HCT116 (cell line): ENCODE measurements at regions not wholly inside any gene's neighbourhood (a gene's known extent, or its start where the extent isn't known, plus 50 kb on each side); places are given as distances from the start of the nearest gene placed in this dataset.

ENCODE experiments used
- ATAC-seq: fragments of 200-7000 bp; cut with Tn5 transposase; 2 replicates; pipeline ENCODE4 v1.9.1; 2020; ENCODE audit warnings: mild to moderate bottlenecking, moderate library complexity
- BruUV-seq: library from RNA; stranded (reverse); fragments of 400-500 nt; replicated peaks from 2 replicates; lab custom pipeline; 2021; lab: Mats Ljungman, UMichigan
- CTCF ChIA-PET: fragments of 300-600 bp; sonication (Branson Sonifier 250); formaldehyde crosslinking; loops from one replicate; lab custom pipeline; 2021; ENCODE audit warnings: antibody characterized with exemption; lab: Charles Lee
- POLR2A ChIA-PET: fragments of 300-600, 350-600 bp; sonication (Branson Sonifier 250); formaldehyde crosslinking; loops from one replicate; lab custom pipeline; 2021; ENCODE audit warnings: antibody characterized with exemption; lab: Charles Lee
- RAD21 ChIA-PET, 2 experiments: fragments of 300-600 bp; sonication (Branson Sonifier 250); formaldehyde crosslinking; loops; one replicate each; lab custom pipeline; 2023; ENCODE audit warnings: low total read pairs in 2 of 2; ENCODE audit not compliant: uncharacterized antibody in 2 of 2, unreplicated experiment in 2 of 2, low non-redundant PET in 1 of 2; lab: Charles Lee
- DNase-seq: peaks from one replicate; pipeline ENCODE4 v3.0.0-alpha.2; 2010; ENCODE audit warnings: low read depth, low spot score
- H2AFZ ChIP-seq: fragments of 200-600 bp; shearing (Covaris generic), sonication (generic); 2 replicates; pipeline ENCODE4 v1.6.1; 2017; ENCODE audit warnings: low read depth, mixed run types, mixed read lengths, antibody characterized with exemption, low read length; ENCODE audit not compliant: poor library complexity, severe bottlenecking
- H3K27ac ChIP-seq: 2 replicates; pipeline ENCODE4 v1.5.1; 2012; ENCODE audit warnings: low read depth, low read length
- H3K27me3 ChIP-seq: fragments of 200-600 bp; sonication (generic); 2 replicates; pipeline ENCODE4 v1.6.1; 2016; ENCODE audit warnings: mixed run types, low read length, mixed read lengths; ENCODE audit not compliant: insufficient read depth
- H3K36me3 ChIP-seq, 2 experiments: fragments of 200-500 bp in 1 of 2; fragments of 200-600 bp in 1 of 2; sonication (Bioruptor generic) in 1 of 2; sonication (generic) in 1 of 2; 2 replicates each; pipeline versions ENCODE4 v1.5.1 to v1.6.1; 2014 to 2016; ENCODE audit warnings: low read length in 2 of 2, inconsistent platforms in 1 of 2, mixed read lengths in 1 of 2, mixed run types in 1 of 2; ENCODE audit not compliant: insufficient read depth in 2 of 2, control insufficient read depth in 1 of 2
- H3K4me1 ChIP-seq, 2 experiments: fragments of 200-600 bp in 1 of 2; sonication (generic) in 1 of 2; 2 replicates each; pipeline versions ENCODE4 v1.5.1 to v1.6.1; 2012 to 2017; ENCODE audit warnings: low read length in 2 of 2, inconsistent platforms in 1 of 2, mild to moderate bottlenecking in 1 of 2, mixed read lengths in 1 of 2, mixed run types in 1 of 2, moderate library complexity in 1 of 2; ENCODE audit not compliant: insufficient read depth in 2 of 2, control insufficient read depth in 1 of 2
- H3K4me2 ChIP-seq: fragments of 200-600 bp; sonication (generic); 2 replicates; pipeline ENCODE4 v1.6.1; 2017; ENCODE audit warnings: mixed run types, low read length, mixed read lengths
- H3K4me3 ChIP-seq, 2 experiments: fragments of 200-600 bp in 1 of 2; sonication (generic) in 1 of 2; replicated peaks in 1 of 2; 2 replicates each; pipeline ENCODE4 v1.5.1; 2011 to 2016; ENCODE audit warnings: low read length in 2 of 2, control low read depth in 1 of 2, low read depth in 1 of 2, mild to moderate bottlenecking in 1 of 2, mixed read lengths in 1 of 2, mixed run types in 1 of 2
- H3K79me2 ChIP-seq: fragments of 200-600 bp; sonication (generic); 2 replicates; pipeline ENCODE4 v1.6.1; 2017; ENCODE audit warnings: mild to moderate bottlenecking, mixed run types, low read length, moderate library complexity, mixed read lengths; ENCODE audit not compliant: insufficient read depth
- H3K9ac ChIP-seq: fragments of 200-600 bp; sonication (generic); 2 replicates; pipeline ENCODE4 v1.6.1; 2016; ENCODE audit warnings: low read length, mixed read lengths
- H3K9me2 ChIP-seq: fragments of 200-600 bp; sonication (generic), shearing (Covaris generic); 2 replicates; pipeline ENCODE4 v1.6.1; 2017; ENCODE audit warnings: mixed run types, mild to moderate bottlenecking, moderate library complexity; ENCODE audit not compliant: insufficient read depth
- H3K9me3 ChIP-seq, 2 experiments: fragments of 200-500 bp in 1 of 2; fragments of 200-600 bp in 1 of 2; sonication (Bioruptor generic) in 1 of 2; sonication (generic) in 1 of 2; 2 replicates each; pipeline ENCODE4 v1.6.1; 2014 to 2017; ENCODE audit warnings: low read length in 2 of 2, mixed read lengths in 2 of 2, inconsistent platforms in 1 of 2, low read depth in 1 of 2, mild to moderate bottlenecking in 1 of 2, mixed run types in 1 of 2, moderate library complexity in 1 of 2; ENCODE audit not compliant: control insufficient read depth in 1 of 2, insufficient read depth in 1 of 2
- H4K20me1 ChIP-seq: fragments of 200-600 bp; sonication (generic), shearing (Covaris generic); 2 replicates; pipeline ENCODE4 v1.6.1; 2017; ENCODE audit warnings: mixed run types, mild to moderate bottlenecking, moderate library complexity; ENCODE audit not compliant: insufficient read depth
- ATF3 ChIP-seq: IDR thresholded peaks from 2 replicates; pipeline ENCODE4 v1.6.1; 2012
- CBX3 ChIP-seq: IDR thresholded peaks from 2 replicates; pipeline ENCODE4 v1.6.1; 2012; ENCODE audit warnings: low read depth
- CEBPB ChIP-seq: IDR thresholded peaks from 2 replicates; pipeline ENCODE4 v1.6.1; 2012; ENCODE audit warnings: low read depth
- CTCF ChIP-seq, 3 experiments: fragments of 200-600 bp in 1 of 3; sonication (generic) in 1 of 3; IDR thresholded peaks in 2 of 3; conservative IDR thresholded peaks in 1 of 3; 2 replicates each; pipeline ENCODE4 v1.5.1; 2012 to 2017; ENCODE audit warnings: low read depth in 2 of 3, low read length in 2 of 3, antibody characterized with exemption in 1 of 3, borderline replicate concordance in 1 of 3, control low read depth in 1 of 3, mild to moderate bottlenecking in 1 of 3, mixed read lengths in 1 of 3, mixed run types in 1 of 3, moderate library complexity in 1 of 3; ENCODE audit not compliant: insufficient read depth in 1 of 3
- ELF1 ChIP-seq: IDR thresholded peaks from 2 replicates; pipeline ENCODE4 v1.6.1; 2012; ENCODE audit warnings: low read depth, borderline replicate concordance
- EZH2phosphoT487 ChIP-seq: fragments of 200-600 bp; IDR thresholded peaks from 2 replicates; pipeline ENCODE4 v1.6.1; 2018; ENCODE audit warnings: antibody characterized with exemption, borderline replicate concordance
- MAX ChIP-seq: IDR thresholded peaks from 2 replicates; pipeline ENCODE4 v1.6.1; 2012
- POLR2AphosphoS5 ChIP-seq: IDR thresholded peaks from 2 replicates; pipeline ENCODE4 v1.6.1; 2011; ENCODE audit warnings: mild to moderate bottlenecking, low read depth, low read length, moderate library complexity
- RAD21 ChIP-seq: IDR thresholded peaks from 2 replicates; pipeline ENCODE4 v1.6.1; 2012; ENCODE audit warnings: low read depth, mild to moderate bottlenecking
- REST ChIP-seq: IDR thresholded peaks from 2 replicates; pipeline ENCODE4 v1.6.1; 2012; ENCODE audit warnings: low read depth
- SIN3A ChIP-seq: IDR thresholded peaks from 2 replicates; pipeline ENCODE4 v1.6.1; 2012; ENCODE audit warnings: low read depth
- SP1 ChIP-seq: IDR thresholded peaks from 2 replicates; pipeline ENCODE4 v1.6.1; 2012; ENCODE audit warnings: low read depth
- SRF ChIP-seq: IDR thresholded peaks from 2 replicates; pipeline ENCODE4 v1.6.1; 2012; ENCODE audit warnings: low read depth
- TCF7L2 ChIP-seq: IDR thresholded peaks from 2 replicates; pipeline ENCODE4 v1.7.0; 2011; ENCODE audit warnings: borderline replicate concordance, inconsistent platforms; ENCODE audit not compliant: insufficient read depth, insufficient read length; ENCODE audit errors: extremely low read depth
- YY1 ChIP-seq: IDR thresholded peaks from 2 replicates; pipeline ENCODE4 v1.6.1; 2011; ENCODE audit warnings: low read length, low read depth, moderate library complexity, mild to moderate bottlenecking; ENCODE audit not compliant: insufficient replicate concordance; ENCODE audit errors: extremely low read depth
- ZBTB33 ChIP-seq: IDR thresholded peaks from 2 replicates; pipeline ENCODE4 v1.6.1; 2011; ENCODE audit warnings: mild to moderate bottlenecking, low read length, moderate library complexity; ENCODE audit not compliant: insufficient replicate concordance; ENCODE audit errors: extremely low read depth
- ZFX ChIP-seq: fragments of 450-650 bp; IDR thresholded peaks from 2 replicates; pipeline ENCODE4 v1.6.1; 2017
- intact Hi-C: fragments of 100-400 bp; cut with micrococcal nuclease; formaldehyde crosslinking; loops from 2 replicates; pipeline ENCODE4 v1.10.0; 2022

- no peak for ATAC-seq
- intact Hi-C loops: no loop called here
These were observed 1822.2 kb downstream of the MAT2B start for GRCh38 chr5:165327631-165328030.

More at GRCh38 chr5:165327631-165328030, 1822.2 kb downstream of the MAT2B start:
- Histone ChIP-seq H3K9me3 (peaks cover 0 to 13% of the 10 kb centered on the region in 2 experiments; a peak in 2 of 4 replicates), H3K36me3 (no peaks in the 10 kb centered on the region), H3K4me3 (no peak overlapping the region), H3K79me2 (no peaks in the 10 kb centered on the region), H3K9ac (no peak overlapping the region), H3K27ac (no peak overlapping the region), H3K9me2 (no peaks in the 10 kb centered on the region), H4K20me1 (no peaks in the 10 kb centered on the region), H3K27me3 (no peaks in the 10 kb centered on the region), H2AFZ (no peak overlapping the region), H3K4me1 (no peaks in the 10 kb centered on the region), H3K4me2 (no peak overlapping the region)
- DNase-seq: no peak
- ChIA-PET POLR2A (no interaction called here), CTCF (no interaction called here), RAD21 (no interaction called here)
- no peak for TF ChIP-seq CEBPB
- TF ChIP-seq ELF1: no peak
- no peak for TF ChIP-seq EZH2phosphoT487
- TF ChIP-seq RAD21: no peak
- TF ChIP-seq REST: no peak
- no peak for TF ChIP-seq SP1
- TF ChIP-seq YY1: no peak
- TF ChIP-seq ZBTB33: no peak
- TF ChIP-seq CTCF (IDR thresholded peaks at IDR 0.05 in 2 of 3, conservative IDR thresholded peaks at IDR 0.05 in 1 of 3; ENCODE audit: borderline replicate concordance in 1 of 3, insufficient read depth in 1 of 3, low read depth in 2 of 3, low read length in 2 of 3): no peak
- TF ChIP-seq MAX: no peak
- TF ChIP-seq TCF7L2: no peak
- no peak for TF ChIP-seq ZFX
- TF ChIP-seq SIN3A: no peak
- TF ChIP-seq POLR2AphosphoS5: no peak
- no peak for TF ChIP-seq ATF3
- TF ChIP-seq CBX3: no peak
- no peak for TF ChIP-seq SRF
- BruUV-seq: no TSS peak
